Skeletal muscle cell (primary cell): ENCODE measurements at regions not wholly inside any gene's neighbourhood (a gene's known extent, or its start where the extent isn't known, plus 50 kb on each side); places are given as distances from the start of the nearest gene placed in this dataset.
"Not testable (repeated sequence)": the region's sequence is repeated elsewhere in the genome, so short reads cannot be mapped to it uniquely, and the experiment has no call there.

ENCODE experiments used
- DNase-seq: peaks from one replicate; pipeline ENCODE4 v3.0.0-alpha.2; 2010; ENCODE audit warnings: low read depth
- H3K4me3 ChIP-seq: 2 replicates; pipeline ENCODE4 v1.5.1; 2011; ENCODE audit warnings: low read depth, mild to moderate bottlenecking, control low read depth, low read length, moderate library complexity

DNA sequence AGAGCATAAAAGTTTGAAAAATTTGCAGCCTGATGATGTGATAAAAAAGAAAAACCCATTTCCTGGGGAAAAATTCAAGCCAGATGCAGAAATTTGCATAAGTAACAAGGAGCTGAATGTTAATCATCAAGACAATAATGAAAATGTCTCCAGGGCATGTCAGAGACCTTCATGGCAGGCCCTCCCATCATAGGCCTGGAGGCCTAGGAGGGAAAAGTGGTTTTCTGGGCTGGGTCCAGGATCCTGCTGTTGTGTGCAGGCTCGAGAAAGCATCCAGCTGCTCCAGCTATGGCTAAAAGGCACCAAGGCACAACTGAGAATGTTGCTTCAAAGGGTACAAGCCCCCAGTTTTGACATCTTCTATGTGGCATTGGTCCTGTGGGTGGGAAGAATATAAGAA lies 1014.0 kb downstream of the SI start:
- DNase-seq, result no peak
- H3K4me3 ChIP-seq, result no peak overlapping the region

DNA sequence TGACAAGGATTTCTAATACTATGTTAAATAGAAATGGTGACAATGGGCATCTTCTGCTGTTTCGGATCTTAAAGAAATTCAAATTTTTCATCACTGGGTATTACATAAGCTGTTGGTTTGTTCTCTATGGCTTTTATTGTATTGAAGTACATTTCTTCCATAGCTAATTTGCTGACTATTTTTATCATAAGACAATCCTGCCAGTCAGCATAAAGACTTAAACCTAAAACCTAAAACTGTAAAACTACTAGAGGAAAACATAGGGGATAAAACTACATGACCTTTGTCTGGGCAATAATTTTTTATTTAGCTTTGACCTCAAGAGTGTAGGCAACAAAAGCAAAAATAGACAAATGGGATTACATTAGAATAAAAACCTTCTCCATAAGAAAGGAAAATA lies 1017.4 kb downstream of the SI start:
- DNase-seq, result no peak
- no peak overlapping the region for H3K4me3 ChIP-seq

DNA sequence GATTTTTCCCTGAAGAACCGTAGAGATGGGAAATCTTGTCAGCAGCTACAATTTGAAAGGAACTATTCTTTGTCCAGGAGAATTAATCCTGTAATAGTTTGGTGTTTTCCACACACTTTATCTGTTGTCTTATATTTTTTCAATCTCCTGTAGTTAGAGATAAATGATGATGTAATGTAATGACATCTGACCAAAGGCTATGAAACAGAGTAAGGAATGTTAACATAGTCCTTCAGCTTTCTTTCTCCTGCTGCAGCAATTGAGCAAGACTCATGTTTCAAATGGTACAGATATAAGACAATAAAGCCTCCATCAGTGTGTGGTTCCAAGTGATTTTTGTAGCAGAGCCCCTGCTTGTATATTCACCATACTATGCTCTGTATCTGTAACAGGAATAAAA lies 1028.4 kb downstream of the SI start:
- H3K4me3 ChIP-seq, result no peak overlapping the region
- DNase-seq, result no peak

DNA sequence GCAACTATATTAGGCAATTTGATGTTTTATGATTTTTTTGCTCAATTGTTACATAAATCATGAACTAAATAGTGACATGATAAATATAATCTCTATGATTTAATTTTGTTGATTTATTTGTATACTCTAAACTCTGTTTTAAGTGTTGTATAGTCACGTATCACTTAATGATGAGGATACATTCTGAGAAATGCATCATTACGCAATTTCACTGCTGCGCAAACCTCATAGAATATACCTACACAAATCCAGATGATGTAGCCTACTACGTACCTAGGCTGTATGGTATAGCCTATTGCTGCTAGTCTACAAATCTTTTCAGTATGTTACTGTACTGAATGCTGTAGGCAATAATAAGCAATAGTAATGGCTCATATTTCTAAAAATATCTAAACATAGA lies 1029.8 kb downstream of the SI start:
- no peak overlapping the region for H3K4me3 ChIP-seq
- no peak for DNase-seq

DNA sequence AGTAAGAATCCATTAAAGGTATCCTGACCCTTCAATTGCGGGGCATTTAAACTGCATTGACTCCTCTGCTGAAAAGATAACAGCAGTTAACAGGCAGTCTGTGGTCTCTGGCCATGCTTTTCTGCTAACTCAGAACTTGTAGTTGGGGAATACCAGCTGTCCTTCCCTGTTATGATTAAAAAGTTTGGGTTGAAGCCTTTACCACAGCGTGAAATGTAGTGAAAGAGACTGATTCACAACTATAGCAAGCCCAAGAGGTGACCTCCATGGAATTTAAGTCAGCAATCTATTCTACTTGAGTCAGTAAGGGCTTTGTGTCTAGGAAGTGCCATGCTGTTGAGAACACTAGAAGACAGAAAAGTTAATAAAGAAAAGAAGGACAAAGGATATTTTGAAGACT lies 1037.3 kb downstream of the SI start:
- no peak for DNase-seq
- no peak overlapping the region for H3K4me3 ChIP-seq

DNA sequence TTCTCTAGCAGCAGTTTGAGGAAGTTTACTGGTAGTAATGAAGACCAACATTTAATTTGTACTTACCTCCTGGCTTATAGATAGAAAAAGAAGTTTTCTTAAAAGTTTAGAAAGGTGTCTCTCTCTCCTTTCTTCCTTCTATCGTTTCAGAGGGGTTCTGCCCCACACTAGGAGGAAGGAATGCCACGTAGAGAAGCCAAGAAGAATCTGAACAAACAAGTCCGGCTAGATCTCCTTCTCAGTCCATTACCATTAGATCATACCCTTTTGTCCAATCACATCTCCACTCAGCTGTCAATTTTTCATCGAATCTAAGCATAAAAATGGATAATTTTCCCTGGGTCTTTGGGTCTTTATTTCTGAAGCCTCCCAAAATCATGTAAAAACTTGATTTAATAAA lies 1048.1 kb downstream of the SI start:
- H3K4me3 ChIP-seq, result no peak overlapping the region
- no peak for DNase-seq

GRCh38 chr3:164024786-164025185 lies 1053.5 kb downstream of the SI start:
- no peak for DNase-seq
- H3K4me3 ChIP-seq, result no peak overlapping the region

GRCh38 chr3:164023480-164023879 lies 1054.8 kb downstream of the SI start:
- H3K4me3 ChIP-seq, result no peak overlapping the region
- DNase-seq, result no peak

GRCh38 chr3:164018500-164018899 lies 1059.8 kb downstream of the SI start:
- H3K4me3 ChIP-seq, result no peak overlapping the region
- DNase-seq, result no peak

GRCh38 chr3:164007765-164008164 lies 1070.5 kb downstream of the SI start:
- no peak overlapping the region for H3K4me3 ChIP-seq
- no peak for DNase-seq

GRCh38 chr3:164004205-164004604 lies 1074.1 kb downstream of the SI start:
- no peak overlapping the region for H3K4me3 ChIP-seq
- no peak for DNase-seq

- not testable (repeated sequence) for DNase-seq, H3K4me3 ChIP-seq
Measured at GRCh38 chr3:164003016-164003415, 1075.3 kb downstream of the SI start.

DNA sequence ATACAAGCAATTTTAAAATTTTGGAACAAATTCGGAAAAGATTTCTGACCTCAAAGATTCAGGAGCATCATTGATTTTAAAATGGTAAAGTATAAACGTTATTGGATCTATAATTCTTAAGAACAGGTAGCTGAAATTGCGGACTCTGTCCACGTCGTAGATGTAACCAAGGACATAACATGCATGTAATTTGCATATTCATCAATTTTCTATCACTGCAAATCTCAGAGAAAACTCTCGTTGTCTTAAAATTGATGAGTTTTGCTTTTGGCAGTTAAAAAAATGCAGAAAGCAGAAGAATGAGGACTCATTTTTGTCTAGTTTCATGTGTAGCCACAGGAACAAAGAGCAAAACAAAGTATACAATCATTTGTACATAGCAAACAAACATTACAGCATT lies 1094.4 kb downstream of the SI start:
- no peak overlapping the region for H3K4me3 ChIP-seq
- DNase-seq, result no peak

GRCh38 chr3:163971861-163972260 lies 1106.4 kb downstream of the SI start:
- H3K4me3 ChIP-seq, result no peak overlapping the region
- no peak for DNase-seq

GRCh38 chr3:163957072-163957471 lies 1121.2 kb downstream of the SI start:
- DNase-seq, result no peak
- H3K4me3 ChIP-seq, result no peak overlapping the region

DNA sequence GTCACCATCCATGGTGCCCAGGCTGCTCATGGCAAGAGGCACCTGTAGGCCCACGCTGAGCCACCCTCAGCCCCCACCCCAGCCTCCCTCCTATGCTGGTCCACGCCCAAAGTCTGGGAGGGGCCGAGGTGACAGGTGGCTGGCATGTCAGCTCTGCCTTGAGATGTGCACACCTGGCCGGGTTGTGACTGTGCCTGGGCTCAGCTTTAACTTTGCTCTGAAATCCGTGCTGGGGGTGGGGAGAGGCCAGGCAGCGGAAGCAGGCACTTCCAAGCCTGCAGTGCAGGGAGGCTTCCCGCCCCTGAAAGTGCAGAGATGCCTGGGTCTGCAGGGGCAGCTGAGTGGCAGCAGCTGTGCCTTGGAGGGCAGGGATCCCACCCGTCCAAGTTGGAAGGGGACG lies 1124.8 kb downstream of the SI start:
- no peak overlapping the region for H3K4me3 ChIP-seq
- no peak for DNase-seq

- DNase-seq, result no peak
- H3K4me3 ChIP-seq, result no peak overlapping the region
Measured at GRCh38 chr3:163952499-163952898, 1125.8 kb downstream of the SI start.

DNA sequence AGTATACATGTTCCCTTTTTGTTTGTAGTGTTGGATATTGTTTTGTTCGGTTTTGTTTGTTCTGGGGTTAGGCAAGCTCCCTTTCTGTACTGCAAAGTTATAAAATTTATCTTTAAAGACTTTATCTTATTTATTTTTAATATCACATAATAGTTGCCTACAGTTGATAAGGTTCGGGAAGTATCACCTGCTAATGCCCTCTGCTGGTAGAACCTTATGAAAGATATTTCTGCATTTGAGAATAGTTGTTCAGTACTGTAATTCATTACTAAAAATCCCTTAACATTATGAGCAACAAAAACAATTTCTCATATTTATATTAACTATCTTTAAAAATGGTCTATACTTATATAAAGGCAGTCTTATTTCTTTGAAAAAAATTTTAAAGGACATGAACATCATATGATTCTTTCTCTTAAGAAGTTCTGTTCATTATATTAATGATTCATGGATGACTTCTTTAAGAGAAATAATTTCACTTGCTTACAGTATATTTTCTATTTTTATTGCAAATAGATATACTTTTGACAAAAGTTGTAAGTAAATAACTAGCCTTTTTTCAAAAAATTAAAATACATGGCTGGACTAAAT lies 1126.8 kb downstream of the SI start:
- no peak overlapping the region for H3K4me3 ChIP-seq
- no peak for DNase-seq

DNA sequence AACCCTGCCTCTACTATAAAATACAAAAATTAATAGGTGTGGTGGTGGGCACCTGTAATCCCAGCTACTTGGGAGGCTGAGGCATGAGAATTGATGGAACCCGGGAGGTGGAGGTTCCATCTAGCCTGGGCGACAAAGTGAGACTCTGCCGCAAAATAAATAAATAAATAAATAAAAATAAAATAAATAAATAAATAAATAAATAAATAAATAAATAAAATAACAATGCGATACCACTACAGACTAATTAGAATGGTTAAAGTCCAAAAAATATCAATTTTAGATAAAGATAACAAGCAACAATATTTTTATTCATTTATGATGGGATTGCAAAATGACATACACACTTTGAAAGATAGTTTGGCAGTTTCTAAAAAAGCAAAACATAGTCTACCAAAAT lies 1131.5 kb downstream of the SI start:
- H3K4me3 ChIP-seq, result no peak overlapping the region
- DNase-seq, result no peak

DNA sequence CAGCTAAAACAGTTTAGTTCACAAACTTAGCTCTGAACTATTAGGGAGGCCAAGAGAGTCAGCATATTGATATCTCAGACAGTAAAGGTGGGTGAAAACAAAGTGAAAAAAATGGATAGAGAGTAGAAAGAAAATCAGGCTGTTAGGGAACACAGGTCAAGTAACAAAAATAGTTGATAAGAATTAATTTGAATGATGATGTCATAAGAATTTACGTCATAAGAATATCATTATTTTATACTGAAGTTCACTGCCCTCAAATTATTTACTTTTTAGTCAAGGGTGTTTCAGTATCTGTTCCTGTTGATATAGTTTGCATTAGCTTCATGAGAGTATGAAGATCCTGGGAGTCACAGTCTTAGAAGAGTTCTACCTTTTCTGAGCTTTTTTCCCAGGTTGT lies 1134.6 kb downstream of the SI start:
- H3K4me3 ChIP-seq, result no peak overlapping the region
- no peak for DNase-seq

DNA sequence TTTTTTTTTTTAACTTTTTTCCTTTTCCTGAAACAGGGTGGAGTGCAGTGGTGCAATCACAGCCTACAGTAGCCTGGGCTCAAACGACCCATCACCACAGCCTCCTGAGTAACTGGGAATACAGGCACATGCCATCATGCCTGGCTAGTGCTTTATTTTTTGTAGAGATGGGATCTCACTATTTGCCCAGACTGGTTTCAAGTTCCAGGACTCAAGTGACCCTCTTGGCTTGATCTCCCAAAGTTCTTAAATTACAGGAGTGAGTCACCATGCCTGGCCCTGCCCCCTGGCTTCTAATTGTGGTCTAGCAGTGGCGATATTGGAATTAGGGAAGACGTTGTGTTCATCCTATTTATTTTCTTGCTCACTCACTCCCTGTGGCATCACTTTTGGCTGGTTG lies 1138.4 kb downstream of the SI start:
- H3K4me3 ChIP-seq, result no peak overlapping the region
- no peak for DNase-seq

GRCh38 chr3:163936543-163936942 lies 1141.8 kb downstream of the SI start:
- DNase-seq, result no peak
- H3K4me3 ChIP-seq, result no peak overlapping the region
